HG03432 (cell line): ENCODE measurements at regions not wholly inside any gene's neighbourhood (a gene's known extent, or its start where the extent isn't known, plus 50 kb on each side); places are given as distances from the start of the nearest gene placed in this dataset.
"Not testable (repeated sequence)": the region's sequence is repeated elsewhere in the genome, so short reads cannot be mapped to it uniquely, and the experiment has no call there.

Source experiments
- ATAC-seq: cut with Tn5 transposase; IDR thresholded peaks from one replicate; pipeline ENCODE4 v1.9.1; 2021; ENCODE audit warnings: mild to moderate bottlenecking, moderate library complexity; ENCODE audit not compliant: unreplicated experiment

DNA sequence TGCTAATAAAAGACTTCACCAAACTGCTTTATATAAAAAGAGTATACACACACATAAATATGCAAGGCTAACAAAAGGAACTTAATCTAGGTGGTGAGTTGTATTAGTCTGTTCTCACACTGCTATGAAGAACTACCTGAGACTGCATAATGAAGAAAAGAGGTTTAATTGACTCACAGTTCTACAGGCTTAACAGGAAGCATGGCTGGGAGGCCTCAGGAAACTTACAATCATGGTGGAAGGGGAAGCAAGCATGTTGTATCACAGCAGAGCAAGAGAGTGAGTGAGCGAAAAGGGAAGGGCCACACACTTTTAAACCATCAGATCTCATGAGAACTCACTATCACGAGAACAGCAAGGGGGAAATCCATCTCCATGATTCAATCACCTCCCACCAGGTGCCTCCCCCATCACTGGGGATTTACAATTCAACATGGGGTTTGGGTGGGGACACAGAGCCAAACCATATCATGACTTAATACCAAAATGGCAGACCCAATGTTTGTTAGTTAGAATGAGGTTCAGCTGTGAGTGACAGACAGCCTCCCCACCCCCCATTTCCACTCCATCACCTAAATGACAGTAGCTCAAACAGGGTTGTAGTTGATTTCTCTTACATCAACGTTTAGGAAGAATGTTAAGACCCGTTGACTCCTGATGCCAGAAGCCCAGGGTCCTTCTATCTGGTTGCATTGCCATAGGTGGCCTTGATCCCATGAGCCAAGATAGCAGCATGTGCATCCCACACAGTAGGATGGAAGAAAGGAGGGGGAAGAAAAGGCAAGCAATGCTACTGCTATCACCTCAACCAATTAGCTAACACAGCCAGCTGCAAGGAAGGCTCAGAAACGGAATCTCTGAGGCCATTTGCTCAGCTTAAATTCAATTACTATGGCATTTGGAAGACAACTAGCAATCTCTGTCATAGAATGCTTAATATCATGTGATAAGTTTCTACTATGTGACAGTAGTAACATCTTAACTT is 77.0 kb downstream of the CCDC71L start:
- ATAC-seq, result no peak

GRCh38 chr7:106583100-106583499 is 77.9 kb downstream of the CCDC71L start:
- no peak for ATAC-seq

DNA sequence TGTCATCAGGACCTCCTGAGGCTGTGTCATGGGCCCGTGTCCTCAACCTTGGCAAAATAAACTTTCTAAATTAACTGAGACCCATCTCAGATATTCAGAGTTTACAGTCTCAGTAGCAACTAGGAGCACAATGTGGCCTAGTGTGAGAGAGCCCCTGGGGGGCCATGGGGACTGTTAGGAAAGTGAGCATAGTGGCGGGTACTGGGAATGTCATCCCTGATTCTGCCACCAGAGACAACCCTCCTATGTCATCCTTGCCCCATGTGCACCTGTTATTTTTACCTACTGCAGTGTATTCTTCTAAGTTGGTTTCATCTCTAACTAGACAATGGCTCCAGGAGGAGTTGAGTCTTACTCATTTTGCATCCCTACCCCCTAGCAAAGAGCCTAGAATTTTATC is 78.6 kb downstream of the CCDC71L start:
- no peak for ATAC-seq

GRCh38 chr7:106579086-106579485 is 81.9 kb downstream of the CCDC71L start:
- not testable (repeated sequence) for ATAC-seq

GRCh38 chr7:106575138-106575823 is 85.7 kb downstream of the CCDC71L start:
- no peak for ATAC-seq

DNA sequence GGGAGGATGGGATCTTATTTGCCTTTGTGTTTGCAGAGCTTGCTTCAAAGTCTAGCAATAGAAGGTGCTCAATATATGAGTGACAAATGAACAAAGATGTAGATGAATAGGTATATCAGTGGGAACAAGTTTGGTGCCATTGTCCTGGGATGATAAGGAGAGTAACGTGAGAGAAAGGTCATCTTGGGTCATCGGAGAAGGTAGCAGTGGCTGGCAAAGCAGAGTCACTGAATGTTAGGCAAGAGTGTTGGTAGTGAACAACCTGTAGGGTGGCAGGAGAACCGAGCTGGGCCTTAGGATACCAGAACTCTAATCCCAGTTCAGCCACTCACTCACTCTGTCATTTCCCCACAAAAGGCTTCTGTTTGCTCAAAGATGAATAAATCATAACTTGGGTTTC is 87.2 kb downstream of the CCDC71L start:
- ATAC-seq, result no peak

DNA sequence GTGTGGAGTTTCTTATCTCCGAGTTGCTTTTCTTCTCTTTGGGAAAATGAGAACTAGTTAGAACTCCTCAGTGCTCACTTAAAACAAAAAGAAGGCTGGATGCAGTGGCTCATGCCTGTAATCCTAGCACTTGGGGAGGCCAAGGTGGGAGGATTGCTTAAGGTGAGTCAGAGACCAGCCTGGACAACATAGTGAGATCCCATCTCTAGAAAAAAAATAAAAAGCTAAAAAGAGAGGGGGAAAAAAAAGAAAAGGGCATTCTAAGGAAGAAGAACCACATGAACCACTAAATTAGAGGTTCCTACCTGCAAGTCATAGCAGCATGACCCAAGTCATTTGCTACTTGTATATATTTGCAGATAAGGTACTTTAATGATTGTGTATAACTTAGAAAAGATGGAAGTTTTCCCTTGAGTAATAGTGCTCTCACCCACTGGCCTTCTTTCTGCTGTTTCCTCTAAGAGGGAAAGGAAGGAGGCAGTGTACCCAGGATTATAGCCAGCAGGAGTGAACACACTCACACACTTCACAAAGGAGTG is 87.8 kb downstream of the CCDC71L start:
- ATAC-seq, result no peak

DNA sequence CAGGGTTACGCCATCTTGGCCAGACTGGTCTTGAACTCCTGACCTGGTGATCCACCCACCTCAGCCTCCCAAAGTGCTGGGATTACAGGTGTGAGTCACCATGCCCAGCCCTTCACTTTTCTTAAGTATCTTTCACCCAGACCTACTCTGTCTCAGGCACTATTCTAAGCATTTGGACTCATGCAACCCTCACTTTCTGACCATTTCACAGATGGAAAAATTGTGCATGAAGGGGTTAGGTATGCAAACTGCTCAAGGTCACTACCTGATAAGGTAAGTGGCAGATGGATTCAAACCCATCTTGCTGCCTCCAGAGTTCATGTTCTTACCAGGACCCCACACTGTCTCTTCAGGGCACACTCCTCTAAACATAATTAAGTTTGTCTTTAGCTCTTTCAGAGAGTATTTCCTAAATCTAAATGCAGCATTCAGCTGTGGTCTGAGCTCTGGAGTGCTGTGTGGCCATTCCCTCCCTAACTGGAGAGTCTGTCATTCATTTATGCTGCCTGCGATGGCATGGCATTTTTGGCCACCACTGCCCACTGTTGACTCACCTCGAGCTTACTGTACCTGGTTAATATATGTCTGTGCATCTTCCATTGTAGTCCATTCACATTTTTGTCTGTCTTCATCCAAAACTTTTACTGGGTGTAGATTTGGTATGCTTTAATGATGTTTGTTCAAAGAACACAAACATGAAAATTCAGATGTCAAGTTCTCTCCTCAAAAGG is 88.4 kb downstream of the CCDC71L start:
- ATAC-seq, result no peak

- ATAC-seq, result no peak
Observed at GRCh38 chr7:106571563-106571962, 89.4 kb downstream of the CCDC71L start.

DNA sequence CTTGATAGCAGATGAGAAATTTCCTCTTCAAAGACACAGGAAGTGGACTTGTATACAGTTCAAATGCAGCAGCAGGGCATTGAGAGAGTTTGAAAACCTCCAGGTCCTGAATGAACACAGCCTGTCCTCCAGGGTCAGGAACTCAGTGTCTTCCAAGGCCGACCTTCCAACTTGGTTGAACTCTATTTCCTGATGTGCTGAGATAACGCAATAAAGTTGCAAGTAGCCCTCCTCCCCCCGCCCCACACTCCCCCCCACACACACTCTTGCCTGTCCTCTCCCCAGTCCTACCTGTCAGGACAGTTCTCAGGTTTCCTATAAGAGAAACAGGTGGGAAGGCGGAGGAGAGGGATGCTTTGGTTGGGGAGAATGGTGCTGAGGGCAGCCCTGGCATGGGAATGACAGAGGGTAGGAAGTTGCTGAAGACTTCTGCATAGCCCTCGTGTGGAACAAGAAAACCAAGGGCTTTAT is 90.0 kb downstream of the CCDC71L start:
- no peak for ATAC-seq

GRCh38 chr7:106570146-106570545 is 90.8 kb downstream of the CCDC71L start:
- no peak for ATAC-seq

GRCh38 chr7:106569500-106569929 is 91.4 kb downstream of the CCDC71L start:
- no peak for ATAC-seq

GRCh38 chr7:106568680-106569499 is 92.1 kb downstream of the CCDC71L start:
- no peak for ATAC-seq

GRCh38 chr7:106568002-106568679 is 92.8 kb downstream of the CCDC71L start:
- no peak for ATAC-seq

DNA sequence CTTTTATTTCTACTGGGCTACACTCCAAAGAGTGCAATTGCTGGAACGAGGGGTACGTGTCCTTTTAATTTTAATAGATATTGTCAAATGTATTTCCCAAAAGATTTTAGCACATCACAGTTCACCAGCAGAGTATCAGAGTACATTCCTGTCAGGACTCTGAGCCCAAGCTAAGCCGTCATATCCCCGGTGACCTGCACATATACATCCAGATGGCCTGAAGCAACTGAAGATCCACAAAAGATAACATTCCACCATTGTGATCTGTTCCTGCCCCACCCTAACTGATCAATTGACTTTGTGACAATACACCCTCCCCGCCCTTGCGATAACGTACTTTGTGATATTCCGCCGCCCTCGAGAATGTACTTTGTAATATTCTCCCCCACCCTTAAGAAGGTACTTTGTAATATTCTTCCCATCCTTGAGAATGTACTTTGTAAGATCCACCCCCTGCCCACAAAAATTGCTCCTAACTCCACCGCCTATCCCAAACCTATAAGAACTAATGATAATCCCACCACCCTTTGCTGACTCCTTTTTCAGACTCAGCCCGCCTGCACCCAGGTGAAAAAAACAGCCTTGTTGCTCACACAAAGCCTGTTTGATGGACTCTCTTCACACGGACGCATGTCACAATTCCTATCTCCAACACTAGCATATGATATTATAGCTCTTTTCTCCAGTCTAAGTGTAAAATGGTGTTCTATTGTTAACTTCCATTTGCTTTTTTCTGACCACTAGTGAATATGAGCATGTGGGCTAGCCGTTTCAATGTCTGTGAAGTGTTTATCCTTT is 93.6 kb downstream of the CCDC71L start:
- not testable (repeated sequence) for ATAC-seq

DNA sequence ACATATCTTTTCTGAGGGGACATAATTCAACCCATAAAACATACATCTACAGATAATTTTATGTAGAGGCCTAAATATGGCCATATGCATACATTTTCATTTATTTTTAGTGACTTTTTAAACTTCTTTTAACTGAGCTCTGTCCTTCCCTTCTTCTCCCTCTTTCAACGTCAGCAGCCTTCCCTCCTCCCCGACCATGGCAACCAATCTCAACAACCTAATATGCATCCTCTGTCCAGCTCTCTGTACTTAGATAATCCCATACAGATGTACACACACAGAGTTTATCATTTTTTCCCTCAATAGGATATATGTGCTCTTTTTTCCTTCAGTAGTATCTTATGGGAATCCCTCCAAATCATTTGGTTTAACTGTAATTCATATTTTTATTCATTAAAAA is 94.3 kb downstream of the CCDC71L start:
- no peak for ATAC-seq

DNA sequence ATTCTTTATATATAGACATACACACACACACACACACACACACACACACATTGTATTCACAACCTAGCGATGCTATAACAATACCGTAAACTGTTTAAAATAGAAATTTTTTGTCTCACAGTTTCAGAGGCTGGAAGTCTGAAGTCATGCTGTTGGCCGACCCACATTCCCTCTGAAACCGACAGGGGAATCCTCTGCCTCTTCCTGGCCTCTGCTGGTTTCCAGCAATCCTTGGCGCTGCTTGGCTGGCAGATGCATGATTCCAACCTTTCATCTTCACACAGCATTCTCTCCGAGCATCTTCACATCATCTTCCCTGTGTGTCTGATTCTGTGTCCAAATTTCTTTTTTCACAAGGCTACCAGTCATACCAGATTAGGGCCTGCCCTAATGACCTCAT is 94.8 kb downstream of the CCDC71L start:
- no peak for ATAC-seq

DNA sequence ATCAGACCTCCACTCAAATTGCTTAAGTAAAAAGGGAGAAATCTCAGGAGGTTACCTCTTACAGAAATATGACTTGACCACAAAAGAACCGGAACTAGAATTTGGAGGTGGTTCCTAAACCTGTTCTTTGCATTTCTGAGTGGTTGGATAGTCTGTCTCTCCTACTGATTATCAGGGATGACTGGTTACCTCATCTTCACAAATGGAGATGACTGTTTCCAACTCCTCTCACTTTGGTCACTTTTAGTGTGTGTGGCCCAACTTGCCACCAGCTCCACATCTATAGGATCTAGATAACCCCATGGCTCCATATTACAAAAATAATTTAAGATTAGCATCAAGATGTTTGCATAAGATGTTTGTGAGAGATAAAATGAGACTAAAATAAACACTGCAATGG is 95.5 kb downstream of the CCDC71L start:
- no peak for ATAC-seq
